ENCODE measurements at regions not wholly inside any gene's neighbourhood (a gene's known extent, or its start where the extent isn't known, plus 50 kb on each side); places are given as distances from the start of the nearest gene placed in this dataset.

GRCh38 chr7:106512217-106512616 lies 148.7 kb downstream of the CCDC71L start:
- DNase-seq, result no peak
- Histone ChIP-seq H3K27me3 (no peaks in the 10 kb centered on the region), H3K4me1 (no peaks in the 10 kb centered on the region), H3K9me3 (no peaks in the 10 kb centered on the region), H3K36me3 (no peaks in the 10 kb centered on the region), H3K4me3 (no peak overlapping the region), H3K27ac (no peak overlapping the region)
- TF ChIP-seq POLR2A (IDR thresholded peaks at IDR 0.05), result no peak
- TF ChIP-seq, protein P1, sequence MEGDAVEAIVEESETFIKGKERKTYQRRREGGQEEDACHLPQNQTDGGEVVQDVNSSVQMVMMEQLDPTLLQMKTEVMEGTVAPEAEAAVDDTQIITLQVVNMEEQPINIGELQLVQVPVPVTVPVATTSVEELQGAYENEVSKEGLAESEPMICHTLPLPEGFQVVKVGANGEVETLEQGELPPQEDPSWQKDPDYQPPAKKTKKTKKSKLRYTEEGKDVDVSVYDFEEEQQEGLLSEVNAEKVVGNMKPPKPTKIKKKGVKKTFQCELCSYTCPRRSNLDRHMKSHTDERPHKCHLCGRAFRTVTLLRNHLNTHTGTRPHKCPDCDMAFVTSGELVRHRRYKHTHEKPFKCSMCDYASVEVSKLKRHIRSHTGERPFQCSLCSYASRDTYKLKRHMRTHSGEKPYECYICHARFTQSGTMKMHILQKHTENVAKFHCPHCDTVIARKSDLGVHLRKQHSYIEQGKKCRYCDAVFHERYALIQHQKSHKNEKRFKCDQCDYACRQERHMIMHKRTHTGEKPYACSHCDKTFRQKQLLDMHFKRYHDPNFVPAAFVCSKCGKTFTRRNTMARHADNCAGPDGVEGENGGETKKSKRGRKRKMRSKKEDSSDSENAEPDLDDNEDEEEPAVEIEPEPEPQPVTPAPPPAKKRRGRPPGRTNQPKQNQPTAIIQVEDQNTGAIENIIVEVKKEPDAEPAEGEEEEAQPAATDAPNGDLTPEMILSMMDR (IDR thresholded peaks at IDR 0.05), result no peak

- TF ChIP-seq, protein P1 (IDR thresholded peaks at IDR 0.05), result no peak
- TF ChIP-seq POLR2A (IDR thresholded peaks at IDR 0.05), result no peak
- Histone ChIP-seq H3K9me3 (no peaks in the 10 kb centered on the region), H3K4me3 (no peak overlapping the region), H3K36me3 (no peaks in the 10 kb centered on the region), H3K27me3 (no peaks in the 10 kb centered on the region), H3K27ac (no peak overlapping the region), H3K4me1 (no peaks in the 10 kb centered on the region)
- DNase-seq, result no peak
Measured at GRCh38 chr7:106504645-106505044, 156.3 kb downstream of the CCDC71L start.

DNA sequence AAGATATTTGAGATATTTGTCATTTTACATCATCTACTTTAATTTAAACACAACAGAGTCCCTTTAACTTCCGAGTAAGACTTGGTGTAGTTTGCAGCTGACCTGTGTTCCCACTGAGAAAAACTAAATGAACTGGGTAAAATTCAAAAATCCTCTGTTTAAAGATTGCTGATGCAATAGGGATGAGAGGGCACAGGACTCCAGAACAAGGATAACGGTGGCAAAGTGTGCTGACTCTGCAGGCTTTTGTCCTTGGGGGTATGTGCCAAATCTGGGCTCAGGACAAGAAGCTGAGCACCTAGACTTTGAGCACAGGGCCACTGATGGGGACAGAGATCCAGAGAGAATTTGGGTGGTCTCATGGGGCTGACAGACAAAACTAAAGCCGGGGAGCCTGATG lies 156.8 kb downstream of the CCDC71L start:
- no peak for DNase-seq
- Histone ChIP-seq H3K27me3 (no peaks in the 10 kb centered on the region), H3K36me3 (no peaks in the 10 kb centered on the region), H3K9me3 (no peaks in the 10 kb centered on the region), H3K4me3 (no peak overlapping the region), H3K27ac (no peak overlapping the region), H3K4me1 (no peaks in the 10 kb centered on the region)
- no peak for TF ChIP-seq POLR2A (IDR thresholded peaks at IDR 0.05)
- TF ChIP-seq, protein P1 (IDR thresholded peaks at IDR 0.05), result no peak

GRCh38 chr7:106503626-106504025 lies 157.3 kb downstream of the CCDC71L start:
- no peak overlapping the region for H3K4me3 ChIP-seq
- H3K27me3 ChIP-seq, result no peaks in the 10 kb centered on the region
- H3K27ac ChIP-seq, result no peak overlapping the region
- DNase-seq, result no peak
- no peaks in the 10 kb centered on the region for H3K36me3 ChIP-seq
- TF ChIP-seq, protein P1 (IDR thresholded peaks at IDR 0.05), result no peak
- no peak for TF ChIP-seq POLR2A (IDR thresholded peaks at IDR 0.05)
- H3K4me1 ChIP-seq, result no peaks in the 10 kb centered on the region
- no peaks in the 10 kb centered on the region for H3K9me3 ChIP-seq

GRCh38 chr7:106501605-106502580 lies 159.1 kb downstream of the CCDC71L start:
- H3K4me3 ChIP-seq, result no peak overlapping the region
- no peaks in the 10 kb centered on the region for H3K4me1 ChIP-seq
- no peaks in the 10 kb centered on the region for H3K27me3 ChIP-seq
- no peaks in the 10 kb centered on the region for H3K36me3 ChIP-seq
- H3K27ac ChIP-seq, result no peak overlapping the region
- no peaks in the 10 kb centered on the region for H3K9me3 ChIP-seq
- TF ChIP-seq, protein P1 (IDR thresholded peaks at IDR 0.05), result no peak
- TF ChIP-seq POLR2A (IDR thresholded peaks at IDR 0.05), result no peak
- DNase-seq, result no peak

Data from Peyer's patch (tissue), 4 donors.